NCI-H1417 (cell line): ENCODE measurements at regions not wholly inside any gene's neighbourhood (a gene's known extent, or its start where the extent isn't known, plus 50 kb on each side); places are given as distances from the start of the nearest gene placed in this dataset.
"Not testable (repeated sequence)": the region's sequence is repeated elsewhere in the genome, so short reads cannot be mapped to it uniquely, and the experiment has no call there.

Experiments
- DNase-seq, 3 experiments: peaks; one replicate each; lab custom pipeline; 2025; lab: John Stamatoyannopoulos, UW

DNA sequence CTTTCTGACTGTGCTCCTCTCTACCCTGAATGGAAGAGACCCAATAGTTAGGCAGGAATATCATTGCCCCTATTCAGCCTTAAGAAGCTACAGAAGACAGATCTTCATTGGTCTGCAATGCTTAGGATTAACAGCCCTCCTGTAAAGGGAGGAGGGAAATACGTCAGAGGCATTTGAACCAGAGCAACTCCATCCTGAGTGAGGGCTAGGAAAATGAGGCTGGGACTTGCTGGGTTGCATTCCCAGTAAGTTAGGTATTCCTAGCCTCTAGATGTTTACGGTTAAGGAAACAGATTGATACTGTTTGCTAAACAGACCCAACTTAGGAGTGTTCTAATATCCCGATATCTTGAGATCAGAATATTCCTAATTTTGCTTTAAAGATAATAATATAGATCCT lies 63.5 kb downstream of the PCDH18 start:
- no peak for DNase-seq

DNA sequence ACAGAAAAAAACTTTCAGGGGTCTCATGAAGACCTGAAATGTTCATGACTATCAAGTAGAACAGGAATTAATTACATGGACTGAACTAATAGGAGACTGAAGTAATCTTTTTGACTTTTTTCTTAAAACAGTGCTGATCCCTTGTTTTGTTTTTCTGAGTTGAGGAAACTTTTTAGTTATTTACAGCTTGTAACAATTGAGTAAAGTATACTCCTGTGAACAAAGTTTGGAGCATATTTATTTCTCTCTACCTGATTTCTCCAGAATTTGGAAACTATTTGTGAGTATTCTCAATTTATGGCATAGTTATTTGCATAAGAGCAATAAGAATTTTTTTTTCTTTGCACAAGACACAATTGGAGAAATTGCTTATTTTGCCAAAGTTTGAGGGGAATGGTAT lies 64.8 kb downstream of the PCDH18 start:
- DNase-seq, result no peak

DNA sequence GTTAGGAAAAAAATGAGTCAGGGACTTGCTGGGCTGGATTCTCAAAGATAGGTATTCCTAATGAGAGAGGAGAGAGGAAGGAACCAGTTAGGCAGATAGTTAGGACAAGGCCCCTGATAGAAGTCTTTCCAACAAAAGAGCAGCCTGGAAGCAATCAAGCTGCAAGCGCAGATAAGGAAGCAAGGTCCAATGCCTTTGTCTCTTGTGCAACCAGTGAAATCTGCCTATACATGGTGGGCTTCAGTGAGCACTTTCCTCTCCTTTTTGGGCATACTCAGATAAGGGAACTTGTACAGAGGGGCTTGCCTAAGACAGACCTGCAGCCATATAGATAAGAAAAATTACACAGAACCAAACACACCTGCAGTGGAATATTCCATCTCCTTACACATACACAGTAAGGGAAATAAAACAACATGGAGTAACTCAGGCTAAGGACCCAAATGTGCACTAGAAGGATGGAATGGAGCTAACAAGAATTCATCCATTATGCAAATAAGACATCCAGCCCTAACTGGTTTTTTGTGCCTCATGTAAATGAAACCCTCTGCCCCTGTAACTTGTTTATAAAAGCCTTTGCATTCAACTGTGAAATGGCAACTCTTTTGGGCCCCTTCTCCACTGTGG lies 68.8 kb downstream of the PCDH18 start:
- no peak for DNase-seq

DNA sequence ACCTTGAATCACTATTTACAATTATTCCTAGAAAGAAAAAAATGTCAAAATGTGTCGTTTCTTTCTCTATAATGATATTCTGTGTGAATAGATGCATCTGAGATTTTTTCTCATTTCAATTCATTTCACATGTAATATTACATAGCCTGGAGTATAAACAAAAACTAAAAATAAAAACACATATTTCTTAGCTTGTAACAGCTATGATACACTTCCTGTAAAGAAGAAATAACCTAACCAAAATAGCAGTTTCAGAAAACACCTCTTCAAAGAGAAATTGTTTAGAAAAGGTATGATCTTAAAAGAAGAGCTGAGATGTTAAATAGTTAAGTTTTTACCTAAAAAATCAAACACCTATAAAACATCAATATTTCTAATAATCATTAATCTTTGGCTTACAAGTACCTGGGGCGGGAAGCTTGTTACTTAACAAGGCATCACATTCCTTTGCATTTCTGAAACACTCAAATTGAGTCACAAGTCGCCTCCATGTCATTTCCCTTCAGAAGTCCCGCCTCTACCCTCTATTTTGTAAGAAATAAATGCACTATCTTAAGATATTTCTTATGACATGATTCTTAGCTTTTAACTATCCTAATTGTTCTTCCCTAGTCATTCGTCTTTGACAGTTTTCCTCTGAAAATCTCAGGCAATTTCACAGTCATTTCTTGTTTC lies 76.5 kb downstream of the PCDH18 start:
- no peak for DNase-seq

DNA sequence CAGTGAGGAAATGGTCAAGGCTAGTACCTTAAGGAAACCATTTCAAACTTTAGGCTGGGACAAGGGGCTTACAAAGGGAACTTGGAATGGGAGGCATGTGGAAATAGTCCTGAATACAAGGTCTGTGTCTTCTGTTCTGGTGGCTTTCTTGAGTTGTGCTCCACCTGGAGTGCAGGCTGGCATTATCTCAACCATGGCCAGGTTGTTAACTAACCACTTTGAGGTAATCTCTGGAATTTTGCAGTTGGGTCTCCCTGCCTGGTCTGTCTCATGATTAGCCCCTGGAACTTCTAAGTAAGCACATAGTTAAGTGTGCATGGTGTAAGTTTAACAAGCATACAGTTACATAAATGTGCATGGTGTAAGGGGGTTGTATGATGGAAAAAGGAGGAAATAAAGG lies 77.5 kb downstream of the PCDH18 start:
- no peak for DNase-seq

DNA sequence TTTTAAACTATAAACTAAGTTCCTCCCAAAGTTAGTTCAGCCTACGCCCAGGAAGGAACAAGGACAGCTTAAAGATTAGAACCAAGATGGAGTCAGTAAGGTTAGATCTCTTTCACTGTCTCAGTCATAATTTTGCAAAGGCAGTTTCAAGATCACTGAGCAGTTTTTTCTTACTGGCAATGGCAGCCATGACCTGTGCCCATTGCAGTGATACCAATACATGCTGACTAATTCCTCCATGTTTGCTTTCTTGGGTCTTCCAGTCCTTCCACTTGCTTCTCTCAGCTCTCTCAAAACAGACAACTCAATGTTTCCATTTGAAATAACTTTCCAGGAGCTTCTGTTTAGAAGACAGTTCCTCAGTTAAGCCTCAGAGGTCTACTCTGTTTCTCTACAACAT lies 79.5 kb downstream of the PCDH18 start:
- DNase-seq, result no peak

DNA sequence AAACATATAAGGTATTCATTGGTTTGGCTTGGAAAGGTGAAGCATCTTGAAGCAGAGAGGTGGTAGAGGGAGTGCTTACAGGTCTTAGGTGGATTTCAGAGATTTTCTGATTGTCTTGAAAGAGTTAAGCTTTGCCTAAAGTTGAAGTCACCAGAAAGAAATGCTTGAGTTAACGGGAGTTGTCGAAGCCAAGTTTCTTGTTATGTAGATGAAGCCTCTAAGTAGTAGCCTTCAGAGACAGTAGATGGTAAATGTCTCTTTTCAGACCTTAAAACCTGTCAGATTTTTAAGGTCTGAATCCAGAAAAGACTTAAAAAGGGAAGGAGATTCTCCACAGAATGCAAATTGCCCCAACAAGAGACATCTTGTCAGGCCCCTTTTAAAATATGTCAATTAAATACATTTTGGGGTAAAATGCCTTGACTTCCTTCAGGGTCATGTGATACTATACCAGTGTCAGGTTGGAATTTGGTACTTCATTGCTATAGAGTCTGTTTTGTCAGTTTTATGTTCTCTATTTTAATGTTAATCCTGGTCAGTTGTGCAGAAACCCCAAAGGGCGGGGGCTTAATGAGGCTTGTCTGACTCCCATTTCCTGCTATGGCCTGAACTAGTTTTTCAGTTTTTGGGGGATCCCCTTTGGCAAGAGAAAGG lies 81.0 kb downstream of the PCDH18 start:
- DNase-seq, result no peak

DNA sequence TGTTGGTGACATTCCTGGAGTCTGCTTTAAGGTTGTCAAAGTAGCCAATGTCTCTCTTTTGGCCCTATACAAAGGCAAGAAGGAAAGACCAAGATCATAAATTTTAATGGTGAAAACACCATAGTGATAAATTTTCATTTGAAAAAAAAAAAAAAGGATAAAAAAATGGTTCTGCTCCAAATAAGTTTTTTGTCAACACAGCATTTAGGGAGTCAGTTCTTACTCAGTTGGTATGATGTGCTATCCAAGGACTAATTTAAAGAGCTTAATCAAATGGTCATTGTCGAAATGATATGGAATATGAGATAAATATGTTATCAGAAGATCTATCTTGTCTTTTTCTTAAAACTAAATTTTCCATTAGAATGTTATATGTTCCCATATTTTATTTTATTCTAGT lies 83.9 kb downstream of the PCDH18 start:
- DNase-seq, result no peak

DNA sequence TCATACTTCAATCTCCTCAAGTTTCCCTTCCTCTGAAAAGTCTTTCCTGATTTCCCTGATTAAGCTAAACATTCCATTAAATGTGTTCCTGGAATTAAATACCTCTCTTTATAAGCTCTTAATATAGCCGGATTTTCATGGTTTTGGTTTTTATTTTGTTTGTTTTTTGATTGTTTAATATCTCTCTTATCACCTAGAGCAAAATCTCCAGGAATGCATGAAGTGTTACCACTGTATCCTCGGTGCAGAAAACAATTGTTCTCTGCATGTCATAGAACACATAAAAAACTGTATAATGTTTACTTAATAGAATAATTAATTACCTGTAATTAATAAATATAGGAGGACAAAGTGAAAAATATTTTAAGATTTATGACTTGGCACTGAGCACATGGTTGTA lies 86.2 kb downstream of the PCDH18 start:
- no peak for DNase-seq

DNA sequence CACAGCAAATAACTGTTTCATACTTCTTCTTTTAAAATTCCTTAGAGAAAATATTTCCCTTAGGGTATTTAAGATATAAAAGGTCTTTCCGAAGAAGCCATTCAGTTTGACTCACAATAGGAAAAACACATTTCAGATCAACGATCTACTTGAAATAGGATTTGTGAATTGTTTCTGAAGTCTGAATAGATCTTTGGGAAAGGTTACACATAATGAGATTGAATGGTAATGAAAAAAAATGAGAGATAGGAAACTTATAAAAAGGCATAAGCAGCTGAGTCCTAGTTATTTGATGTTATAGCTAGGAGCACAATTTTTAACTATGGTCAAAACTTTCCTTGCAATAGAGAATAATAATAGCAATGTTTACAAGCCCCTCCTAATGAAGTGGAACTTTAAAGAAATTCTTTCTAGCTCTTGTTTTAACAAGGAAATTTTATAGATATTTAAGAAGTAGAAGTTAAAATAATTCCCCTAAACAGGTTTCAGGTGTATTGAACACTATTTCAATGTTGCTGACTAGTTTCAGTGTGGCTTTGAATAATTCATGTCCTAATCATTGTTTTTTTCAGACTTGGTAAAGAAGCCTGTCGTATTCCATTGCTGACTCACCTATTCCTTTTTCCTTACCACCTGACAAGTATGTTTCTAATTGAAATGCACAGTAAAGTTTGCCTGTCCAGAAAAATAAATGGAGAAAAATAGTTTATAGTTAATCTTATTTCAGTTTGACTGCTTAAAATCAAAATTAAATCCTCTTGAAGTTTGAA lies 89.1 kb downstream of the PCDH18 start:
- no peak for DNase-seq

DNA sequence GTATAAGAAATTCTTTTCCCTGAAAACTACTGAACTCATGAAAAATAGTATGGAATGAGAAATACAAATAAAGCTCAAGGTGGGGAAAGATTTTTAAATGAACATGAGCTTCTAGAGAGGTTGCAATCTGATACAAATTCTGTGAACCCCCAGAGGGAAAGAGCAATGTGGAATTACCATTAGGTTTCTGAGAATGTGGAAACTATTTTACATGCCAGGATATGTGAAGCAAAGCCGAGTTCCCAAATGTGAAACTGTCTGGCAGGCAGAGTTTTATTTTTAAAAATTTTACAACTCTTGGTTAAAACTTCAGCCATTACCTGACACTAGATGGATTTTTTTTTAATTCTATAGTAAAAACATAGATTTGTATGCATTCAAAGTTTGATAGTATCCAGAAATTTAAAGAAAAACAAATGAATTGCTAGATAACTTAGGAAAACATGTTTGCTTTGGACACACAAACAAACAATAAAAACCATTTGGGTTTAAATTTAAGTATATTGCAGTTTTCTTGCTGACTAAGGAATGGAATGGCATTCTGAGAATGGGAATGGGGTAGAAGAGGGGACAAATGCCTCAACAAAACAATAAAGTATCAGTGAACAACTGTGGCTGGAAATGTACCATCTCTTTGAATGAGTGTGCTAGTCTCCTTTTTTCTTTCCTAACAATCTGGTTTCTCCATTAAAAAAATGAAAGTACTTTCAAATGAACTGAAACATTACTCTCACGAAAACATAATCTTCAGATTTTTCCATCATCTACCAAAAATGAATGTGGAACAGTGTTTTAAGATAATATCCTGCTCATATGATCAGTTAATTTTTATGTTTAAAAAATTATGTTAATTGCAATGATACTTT lies 99.6 kb downstream of the PCDH18 start:
- no peak for DNase-seq

DNA sequence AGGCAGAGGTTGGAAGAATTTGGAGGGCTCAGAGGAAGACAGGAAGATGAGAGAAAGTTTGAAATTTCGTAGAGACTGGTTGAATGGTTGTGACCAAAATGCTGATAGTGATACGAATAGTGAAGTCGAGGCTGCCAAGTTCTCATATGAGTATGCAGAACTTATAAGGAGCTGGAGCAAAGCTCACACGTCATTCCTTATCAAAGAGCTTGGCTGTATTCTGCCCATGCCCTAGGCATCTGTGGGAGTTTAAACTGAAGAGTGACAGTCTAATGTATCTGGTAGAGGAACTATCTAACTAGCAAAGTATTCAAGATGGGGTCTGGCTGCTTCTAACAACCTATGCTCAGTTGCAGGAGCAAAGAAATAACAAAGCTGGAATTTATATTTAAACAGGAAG lies 102.1 kb downstream of the PCDH18 start:
- DNase-seq, result no peak

DNA sequence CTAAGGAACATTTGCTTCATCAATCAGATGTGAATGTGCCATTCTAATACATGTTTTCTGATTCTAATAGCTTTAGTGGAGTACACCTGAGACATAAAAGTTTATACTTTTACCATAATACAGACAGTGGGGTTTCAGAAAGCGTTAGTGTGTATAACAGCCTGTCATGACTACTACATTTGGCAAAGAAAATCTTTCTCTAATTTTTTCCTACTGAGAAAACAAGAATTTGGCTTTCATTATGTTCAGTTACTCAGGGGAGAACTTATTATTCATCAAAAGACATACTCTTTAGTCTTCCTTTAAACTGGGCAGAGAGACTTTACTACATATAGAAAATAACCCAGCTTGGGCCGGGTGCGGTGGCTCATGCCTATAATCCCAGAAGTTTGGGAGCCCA lies 104.9 kb downstream of the PCDH18 start:
- DNase-seq, result no peak

DNA sequence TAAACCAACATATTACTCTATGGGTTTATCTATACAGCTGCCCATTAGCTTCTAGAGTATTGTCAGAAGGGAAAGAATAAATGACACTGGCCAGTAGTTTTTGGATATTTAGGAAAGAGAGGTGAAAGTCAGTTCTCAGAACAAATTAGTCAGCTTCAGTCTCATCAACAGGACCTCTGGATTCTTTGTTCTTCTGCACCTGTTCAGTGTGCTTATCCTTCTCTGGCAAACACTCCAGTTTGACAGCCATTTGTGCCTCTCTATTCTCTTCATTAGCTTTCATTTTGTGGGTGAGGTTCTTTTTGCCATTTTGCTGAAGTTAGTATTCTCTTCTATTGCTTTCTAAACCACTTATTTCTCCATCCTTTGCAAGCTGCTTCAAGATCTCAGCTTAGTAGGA lies 107.0 kb downstream of the PCDH18 start:
- peak in 1 of 3 experiments; percentile 56 for DNase-seq

DNA sequence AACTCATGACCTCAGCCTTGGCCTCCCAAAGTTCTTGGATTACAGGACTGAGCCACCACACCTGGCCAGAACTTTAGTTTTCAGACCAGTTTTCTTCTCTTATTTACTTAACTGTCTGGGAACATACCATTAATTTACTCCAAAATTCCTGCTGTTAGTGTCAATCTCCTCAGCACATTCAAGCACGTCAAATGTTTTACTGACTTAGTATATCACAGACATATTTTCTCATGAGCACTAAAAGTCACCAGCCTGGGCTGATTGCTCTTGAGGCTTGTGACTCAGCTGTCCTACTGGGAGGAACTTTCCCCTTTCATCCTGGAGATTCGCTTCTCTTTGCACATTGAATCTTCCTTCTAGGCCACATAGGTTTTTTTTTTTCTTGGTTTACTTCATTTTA lies 109.6 kb downstream of the PCDH18 start:
- no peak for DNase-seq

DNA sequence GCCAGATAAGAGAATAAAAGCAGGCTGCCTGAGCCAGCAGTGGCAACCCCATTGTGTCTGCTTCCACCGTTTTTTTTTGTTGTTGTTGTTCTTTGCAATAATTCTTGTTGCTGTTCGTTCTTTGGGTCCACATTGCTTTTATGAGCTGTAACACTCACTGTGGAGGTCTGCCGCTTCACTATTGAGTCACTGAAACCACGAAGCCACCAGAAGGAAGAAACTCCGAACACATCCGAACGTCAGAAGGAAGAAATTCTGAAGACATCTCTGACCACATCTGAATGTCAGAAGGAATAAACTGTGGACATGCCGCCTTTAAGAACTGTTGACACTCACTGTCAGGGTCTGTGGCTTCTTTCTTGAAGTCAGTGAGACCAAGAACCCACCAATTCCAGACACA lies 110.5 kb downstream of the PCDH18 start:
- no peak for DNase-seq

DNA sequence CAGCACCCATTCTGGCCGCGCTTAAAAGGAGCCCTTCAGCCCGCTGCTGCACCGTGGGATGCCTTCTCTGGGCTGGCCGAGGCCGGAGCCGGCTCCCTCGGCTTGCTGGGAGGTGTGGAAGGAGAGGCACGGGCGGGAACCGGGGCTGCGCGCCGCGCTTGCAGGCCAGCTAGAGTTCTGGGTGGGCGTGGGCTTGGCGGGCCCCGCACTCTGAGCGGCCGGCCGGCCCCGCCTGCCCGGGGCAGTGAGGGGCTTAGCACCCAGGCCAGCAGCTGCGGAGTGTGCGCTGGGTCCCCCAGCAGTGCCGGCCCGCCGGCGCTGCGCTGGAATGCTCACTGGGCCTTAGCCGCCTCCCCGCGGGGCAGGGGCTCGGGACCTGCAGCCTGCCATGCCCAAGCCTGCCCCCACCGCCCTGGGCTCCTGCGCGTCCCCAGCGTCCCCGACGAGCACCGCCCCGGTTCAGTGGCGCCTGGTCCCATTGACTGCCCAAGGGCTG lies 111.3 kb downstream of the PCDH18 start:
- no peak for DNase-seq

DNA sequence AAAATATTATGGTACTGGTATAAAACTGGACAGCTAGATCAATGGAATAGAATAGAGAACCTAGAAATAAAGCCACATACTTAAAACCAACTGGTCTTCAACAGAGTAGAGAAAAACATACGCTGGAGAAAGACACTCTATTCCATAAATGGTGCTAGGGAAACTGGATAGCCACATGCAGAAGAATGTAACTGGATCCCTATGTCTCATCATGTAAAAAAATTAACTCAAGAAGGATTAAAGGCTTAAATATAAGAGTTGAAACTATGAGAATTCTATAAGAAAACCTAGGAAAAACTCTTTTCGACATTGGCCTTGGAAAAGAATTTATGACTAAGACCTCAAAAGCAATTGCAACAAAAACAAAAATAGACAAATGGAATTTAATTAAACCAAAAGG lies 114.6 kb downstream of the PCDH18 start:
- DNase-seq, result no peak

DNA sequence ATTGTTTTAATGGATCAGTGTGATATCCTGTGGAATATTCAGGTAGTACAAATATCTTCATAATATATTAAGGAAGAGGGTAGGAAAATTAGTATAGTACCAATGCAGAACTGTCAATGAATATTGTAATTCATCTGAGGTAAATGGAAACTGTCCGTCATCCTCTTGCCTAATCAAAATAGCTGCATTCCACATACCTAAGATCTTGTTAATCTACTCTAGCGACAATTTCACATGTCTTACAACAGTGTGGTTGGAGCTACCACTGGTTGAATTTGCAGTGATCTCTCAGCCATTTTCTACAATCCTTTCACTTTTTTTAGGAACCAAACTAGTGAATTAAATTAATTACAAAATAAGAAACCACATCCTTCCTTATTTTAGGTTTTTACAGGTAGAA lies 117.5 kb downstream of the PCDH18 start:
- no peak for DNase-seq

DNA sequence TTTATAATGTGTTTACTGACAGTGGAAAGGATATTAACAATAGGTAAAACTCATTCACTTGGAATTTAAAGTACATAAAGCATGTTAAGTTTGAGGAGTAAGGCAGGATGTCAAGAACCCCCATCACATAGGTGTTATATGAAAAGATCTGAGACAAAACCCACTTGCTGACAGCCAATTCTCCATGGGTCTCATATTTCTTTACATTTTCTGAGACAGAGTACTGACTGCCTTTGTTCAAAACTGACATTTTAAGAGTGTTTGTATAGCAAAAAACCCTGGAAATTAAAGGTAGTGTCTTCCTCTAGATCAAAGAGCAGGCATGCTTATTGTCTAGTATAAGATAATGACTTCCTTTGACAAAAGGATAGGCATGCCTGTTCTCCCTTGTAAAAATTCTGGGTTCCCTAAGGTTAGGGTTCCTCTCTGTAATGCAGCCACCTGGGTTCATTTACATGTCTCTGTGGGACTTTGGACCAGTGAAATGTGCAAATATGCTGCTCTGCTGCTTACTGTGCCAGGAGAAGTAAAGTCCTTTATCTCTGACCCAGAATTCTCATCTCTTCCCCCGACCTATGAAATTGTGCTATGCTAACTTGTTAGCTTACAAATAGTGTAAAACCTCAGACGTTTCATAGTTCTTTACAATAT lies 123.6 kb downstream of the PCDH18 start:
- peak in 1 of 3 experiments; percentile 62 for DNase-seq

DNA sequence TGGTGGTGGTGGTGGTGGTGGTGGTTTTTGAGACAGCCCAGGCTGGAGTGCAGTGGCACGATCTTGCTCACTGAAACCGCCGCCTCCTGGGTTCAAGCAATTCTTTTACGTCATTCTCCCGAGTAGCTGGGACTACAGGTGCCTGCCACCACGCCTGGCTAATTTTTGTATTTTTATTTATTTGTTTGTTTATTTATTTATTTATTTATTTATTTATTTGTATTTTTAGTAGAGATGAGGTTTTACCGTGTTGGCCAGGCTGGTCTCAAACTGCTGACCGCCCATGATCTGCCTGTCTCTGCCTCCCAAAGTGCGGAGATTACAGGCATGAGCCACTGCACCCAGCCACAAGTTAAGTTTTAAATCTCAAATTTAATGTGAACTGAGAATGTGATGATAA lies 126.5 kb downstream of the PCDH18 start:
- DNase-seq, result not testable (repeated sequence)
